GM23338 (cell line): ENCODE measurements at regions not wholly inside any gene's neighbourhood (a gene's known extent, or its start where the extent isn't known, plus 50 kb on each side); places are given as distances from the start of the nearest gene placed in this dataset.

Experiments used
- ATAC-seq: fragments of 200-7000 bp; cut with Tn5 transposase; 3 replicates; pipeline ENCODE4 v1.9.1; 2020
- DNase-seq: peaks from one replicate; pipeline ENCODE4 v3.0.0-alpha.2; 2015; ENCODE audit warnings: low spot score
- H2AFZ ChIP-seq: fragments of 200-600 bp; sonication (generic); 2 replicates; pipeline ENCODE4 v1.8.0; 2016; ENCODE audit warnings: antibody characterized with exemption, mild to moderate bottlenecking, moderate library complexity
- H3F3A ChIP-seq: fragments of 200-600 bp; sonication (generic); replicated peaks from 2 replicates; pipeline ENCODE4 v1.8.0; 2017; ENCODE audit warnings: antibody characterized with exemption, mixed run types, low read depth
- H3K27ac ChIP-seq: fragments of 200-600 bp; sonication (generic); 2 replicates; pipeline ENCODE4 v1.6.1; 2016; ENCODE audit warnings: low read depth
- H3K27me3 ChIP-seq: fragments of 200-600 bp; sonication (generic); 2 replicates; pipeline ENCODE4 v1.8.0; 2016; ENCODE audit warnings: mild to moderate bottlenecking, mixed run types, moderate library complexity; ENCODE audit not compliant: insufficient read depth
- H3K36me3 ChIP-seq: fragments of 200-600 bp; sonication (generic); 2 replicates; pipeline ENCODE4 v1.8.0; 2016; ENCODE audit warnings: mild to moderate bottlenecking; ENCODE audit not compliant: insufficient read depth
- H3K4me1 ChIP-seq: fragments of 200-600 bp; sonication (generic); 2 replicates; pipeline ENCODE4 v1.8.0; 2016; ENCODE audit warnings: mild to moderate bottlenecking, moderate library complexity; ENCODE audit not compliant: insufficient read depth
- H3K4me2 ChIP-seq: fragments of 200-600 bp; sonication (generic); 2 replicates; pipeline ENCODE4 v1.7.1; 2017; ENCODE audit warnings: mixed run types
- H3K4me3 ChIP-seq: fragments of 200-600 bp; sonication (generic); 2 replicates; pipeline ENCODE4 v1.6.1; 2016; ENCODE audit warnings: mixed run types
- H3K79me2 ChIP-seq: fragments of 200-600 bp; sonication (generic); replicated peaks from 2 replicates; pipeline ENCODE4 v1.8.0; 2017; ENCODE audit warnings: mild to moderate bottlenecking; ENCODE audit not compliant: insufficient read depth
- H3K9me2 ChIP-seq: fragments of 200-600 bp; sonication (generic); 2 replicates; pipeline ENCODE4 v1.8.0; 2017; ENCODE audit not compliant: insufficient read depth
- H4K20me1 ChIP-seq: fragments of 200-600 bp; sonication (generic); replicated peaks from 2 replicates; pipeline ENCODE4 v1.8.0; 2017; ENCODE audit warnings: mild to moderate bottlenecking; ENCODE audit not compliant: insufficient read depth
- H3K27ac Mint-ChIP-seq: 2 replicates; pipeline ENCODE4 v1.8.0; 2020; ENCODE audit warnings: inconsistent platforms, mild to moderate bottlenecking, moderate library complexity, mixed read lengths
- H3K27me3 Mint-ChIP-seq: 3 replicates; pipeline ENCODE4 v1.8.0; 2022; ENCODE audit warnings: low read depth, mild to moderate bottlenecking, moderate library complexity, mixed read lengths, inconsistent platforms; ENCODE audit not compliant: insufficient read depth, poor library complexity
- H3K36me3 Mint-ChIP-seq: 3 replicates; pipeline ENCODE4 v1.8.0; 2021; ENCODE audit warnings: low read depth, mild to moderate bottlenecking, inconsistent platforms, moderate library complexity, mixed read lengths
- H3K4me1 Mint-ChIP-seq: 3 replicates; pipeline ENCODE4 v1.8.0; 2020; ENCODE audit warnings: mild to moderate bottlenecking, inconsistent platforms, mixed read lengths
- H3K4me3 Mint-ChIP-seq: 3 replicates; pipeline ENCODE4 v1.8.0; 2021; ENCODE audit warnings: moderate library complexity, mild to moderate bottlenecking, inconsistent platforms, mixed read lengths
- H3K9me3 Mint-ChIP-seq: 3 replicates; pipeline ENCODE4 v1.8.0; 2020; ENCODE audit warnings: moderate library complexity, mild to moderate bottlenecking, inconsistent platforms, mixed read lengths
- CREB1 ChIP-seq: fragments of 250-450 bp; sonication (Bioruptor Pico); IDR thresholded peaks from 2 replicates; pipeline ENCODE4 v1.5.0; 2020; ENCODE audit warnings: low read depth, mild to moderate bottlenecking, moderate library complexity
- CTCF ChIP-seq, 2 experiments: fragments of 200-600 bp in 1 of 2; sonication (generic) in 1 of 2; conservative IDR thresholded peaks; 2 replicates each; pipeline versions ENCODE4 v1.5.1 to v1.6.1; 2016 to 2017; ENCODE audit warnings: antibody characterized with exemption in 2 of 2, low read depth in 2 of 2, mild to moderate bottlenecking in 2 of 2, moderate library complexity in 1 of 2
- ETS1 ChIP-seq: IDR thresholded peaks from 2 replicates; pipeline ENCODE4 v1.6.1; 2016; ENCODE audit warnings: antibody characterized with exemption
- EZH2phosphoT487 ChIP-seq: fragments of 200-600 bp; sonication (generic); IDR thresholded peaks from one replicate; pipeline ENCODE4 v1.8.1; 2018; ENCODE audit warnings: antibody characterized with exemption; ENCODE audit not compliant: unreplicated experiment
- JUNB ChIP-seq: IDR thresholded peaks from one replicate; pipeline ENCODE4 v1.6.1; 2016; ENCODE audit warnings: antibody characterized with exemption; ENCODE audit not compliant: unreplicated experiment
- POLR2AphosphoS5 ChIP-seq: IDR thresholded peaks from 2 replicates; pipeline ENCODE4 v1.6.1; 2016; ENCODE audit warnings: antibody characterized with exemption, low read depth
- STAT1 ChIP-seq: IDR thresholded peaks from one replicate; pipeline ENCODE4 v1.6.1; 2016; ENCODE audit warnings: antibody characterized with exemption; ENCODE audit not compliant: unreplicated experiment
- ZNF114 ChIP-seq: fragments of 250-450 bp; sonication (Bioruptor Pico); IDR thresholded peaks from 2 replicates; pipeline ENCODE4 v1.5.0; 2020; ENCODE audit warnings: mild to moderate bottlenecking, moderate library complexity

GRCh38 chr2:222783592-222783991 lies 77.2 kb upstream of the ACSL3 start:
- Histone ChIP-seq H3K36me3 (no peaks in the 10 kb centered on the region), H2AFZ (no peak overlapping the region), H3K79me2 (no peaks in the 10 kb centered on the region), H3K27ac (no peak overlapping the region), H3F3A (no peaks in the 10 kb centered on the region), H4K20me1 (no peaks in the 10 kb centered on the region), H3K4me2 (no peak overlapping the region), H3K27me3 (no peaks in the 10 kb centered on the region), H3K4me3 (no peak overlapping the region), H3K9me2 (peaks cover 3% of the 10 kb centered on the region; the same call in 1 of the 2 replicates), H3K4me1 (no peaks in the 10 kb centered on the region)
- Mint-ChIP-seq H3K4me1 (no peaks in the 10 kb centered on the region), H3K9me3 (no peaks in the 10 kb centered on the region), H3K4me3 (no peak overlapping the region), H3K27ac (no peak overlapping the region), H3K36me3 (no peaks in the 10 kb centered on the region), H3K27me3 (no peaks in the 10 kb centered on the region)
- TF ChIP-seq CREB1 (CRISPR knock-in tag), result no peak
- TF ChIP-seq POLR2AphosphoS5, result no peak
- TF ChIP-seq ETS1, result no peak
- TF ChIP-seq JUNB, result no peak
- no peak for TF ChIP-seq ZNF114 (CRISPR knock-in tag)
- no peak for TF ChIP-seq STAT1
- no peak for TF ChIP-seq CTCF (conservative IDR thresholded peaks at IDR 0.05; ENCODE audit: low read depth in 2 of 2)
- ATAC-seq (no peak), DNase-seq (no peak)

GRCh38 chr2:222790932-222791331 lies 69.9 kb upstream of the ACSL3 start:
- ATAC-seq (no peak), DNase-seq (no peak)
- H2AFZ ChIP-seq, result no peak overlapping the region
- no peaks in the 10 kb centered on the region for H3K27me3 ChIP-seq
- H3K9me3 Mint-ChIP-seq, result no peaks in the 10 kb centered on the region
- H3K4me1 Mint-ChIP-seq, result peaks cover 8% of the 10 kb centered on the region; the same call in 2 of the 3 replicates
- no peaks in the 10 kb centered on the region for H4K20me1 ChIP-seq
- H3K9me2 ChIP-seq, result peaks cover 3% of the 10 kb centered on the region; the same call in 1 of the 2 replicates
- H3K4me1 ChIP-seq, result peaks cover 4% of the 10 kb centered on the region
- no peaks in the 10 kb centered on the region for H3K79me2 ChIP-seq
- H3F3A ChIP-seq, result no peaks in the 10 kb centered on the region
- H3K27ac Mint-ChIP-seq, result no peak overlapping the region
- no peak for TF ChIP-seq ETS1
- TF ChIP-seq EZH2phosphoT487, result no peak
- H3K36me3 Mint-ChIP-seq, result no peaks in the 10 kb centered on the region
- H3K4me2 ChIP-seq, result no peak overlapping the region
- H3K27me3 Mint-ChIP-seq, result no peaks in the 10 kb centered on the region
- H3K27ac ChIP-seq, result no peak overlapping the region
- no peak overlapping the region for H3K4me3 Mint-ChIP-seq
- H3K4me3 ChIP-seq, result no peak overlapping the region
- no peaks in the 10 kb centered on the region for H3K36me3 ChIP-seq
